ENCODE measurements at regions not wholly inside any gene's neighbourhood (a gene's known extent, or its start where the extent isn't known, plus 50 kb on each side); places are given as distances from the start of the nearest gene placed in this dataset.

- intact Hi-C loops (cut with DNase I; ENCODE audit: low total_unique reads): no loop called here
- no peaks in the 10 kb centered on the region for H3K4me1 ChIP-seq
- DNase-seq (ENCODE audit: low spot score in 2 of 2): no peak
- H3K27ac ChIP-seq: no peak overlapping the region
- H3K27me3 ChIP-seq: peaks cover 0 to 9% of the 10 kb centered on the region in 2 donors
- no peak for TF ChIP-seq POLR2AphosphoS5 (IDR thresholded peaks at IDR 0.05)
- TF ChIP-seq, protein P1, sequence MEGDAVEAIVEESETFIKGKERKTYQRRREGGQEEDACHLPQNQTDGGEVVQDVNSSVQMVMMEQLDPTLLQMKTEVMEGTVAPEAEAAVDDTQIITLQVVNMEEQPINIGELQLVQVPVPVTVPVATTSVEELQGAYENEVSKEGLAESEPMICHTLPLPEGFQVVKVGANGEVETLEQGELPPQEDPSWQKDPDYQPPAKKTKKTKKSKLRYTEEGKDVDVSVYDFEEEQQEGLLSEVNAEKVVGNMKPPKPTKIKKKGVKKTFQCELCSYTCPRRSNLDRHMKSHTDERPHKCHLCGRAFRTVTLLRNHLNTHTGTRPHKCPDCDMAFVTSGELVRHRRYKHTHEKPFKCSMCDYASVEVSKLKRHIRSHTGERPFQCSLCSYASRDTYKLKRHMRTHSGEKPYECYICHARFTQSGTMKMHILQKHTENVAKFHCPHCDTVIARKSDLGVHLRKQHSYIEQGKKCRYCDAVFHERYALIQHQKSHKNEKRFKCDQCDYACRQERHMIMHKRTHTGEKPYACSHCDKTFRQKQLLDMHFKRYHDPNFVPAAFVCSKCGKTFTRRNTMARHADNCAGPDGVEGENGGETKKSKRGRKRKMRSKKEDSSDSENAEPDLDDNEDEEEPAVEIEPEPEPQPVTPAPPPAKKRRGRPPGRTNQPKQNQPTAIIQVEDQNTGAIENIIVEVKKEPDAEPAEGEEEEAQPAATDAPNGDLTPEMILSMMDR (IDR thresholded peaks at IDR 0.05): no peak
- no peak for TF ChIP-seq POLR2A (IDR thresholded peaks at IDR 0.05)
- no peaks in the 10 kb centered on the region for H3K36me3 ChIP-seq
- no peaks in the 10 kb centered on the region for H3K9me3 ChIP-seq
- no peak overlapping the region for H3K4me3 ChIP-seq
These were observed 679.9 kb downstream of the KCNA4 start for GRCh38 chr11:29336727-29337575.

DNA sequence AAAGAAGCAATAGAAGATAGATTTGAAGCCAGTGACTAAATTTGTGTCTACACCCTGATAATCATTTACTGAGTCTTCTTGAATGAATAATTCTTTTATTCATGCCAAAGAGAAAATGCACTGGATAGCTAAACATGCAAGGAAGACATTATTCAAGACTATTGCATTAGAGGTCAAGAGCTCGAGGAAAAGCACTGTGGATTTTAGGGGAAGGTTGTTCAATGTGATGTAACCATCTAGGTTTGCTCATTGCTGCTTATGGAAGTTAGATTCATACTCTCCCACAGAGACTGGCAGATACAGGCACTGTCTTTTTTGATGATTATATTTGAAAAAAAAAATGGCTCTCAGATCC, 682.1 kb downstream of the KCNA4 start:
- H3K27me3 ChIP-seq: peaks cover 0 to 9% of the 10 kb centered on the region in 2 donors
- intact Hi-C loops (cut with DNase I; ENCODE audit: low total_unique reads): no loop called here
- no peaks in the 10 kb centered on the region for H3K36me3 ChIP-seq
- no peak overlapping the region for H3K4me3 ChIP-seq
- DNase-seq (ENCODE audit: low spot score in 2 of 2): no peak
- H3K4me1 ChIP-seq: no peaks in the 10 kb centered on the region
- TF ChIP-seq POLR2AphosphoS5 (IDR thresholded peaks at IDR 0.05): no peak
- no peak for TF ChIP-seq POLR2A (IDR thresholded peaks at IDR 0.05)
- TF ChIP-seq, protein P1 (IDR thresholded peaks at IDR 0.05): no peak
- no peaks in the 10 kb centered on the region for H3K9me3 ChIP-seq
- no peak overlapping the region for H3K27ac ChIP-seq

DNA sequence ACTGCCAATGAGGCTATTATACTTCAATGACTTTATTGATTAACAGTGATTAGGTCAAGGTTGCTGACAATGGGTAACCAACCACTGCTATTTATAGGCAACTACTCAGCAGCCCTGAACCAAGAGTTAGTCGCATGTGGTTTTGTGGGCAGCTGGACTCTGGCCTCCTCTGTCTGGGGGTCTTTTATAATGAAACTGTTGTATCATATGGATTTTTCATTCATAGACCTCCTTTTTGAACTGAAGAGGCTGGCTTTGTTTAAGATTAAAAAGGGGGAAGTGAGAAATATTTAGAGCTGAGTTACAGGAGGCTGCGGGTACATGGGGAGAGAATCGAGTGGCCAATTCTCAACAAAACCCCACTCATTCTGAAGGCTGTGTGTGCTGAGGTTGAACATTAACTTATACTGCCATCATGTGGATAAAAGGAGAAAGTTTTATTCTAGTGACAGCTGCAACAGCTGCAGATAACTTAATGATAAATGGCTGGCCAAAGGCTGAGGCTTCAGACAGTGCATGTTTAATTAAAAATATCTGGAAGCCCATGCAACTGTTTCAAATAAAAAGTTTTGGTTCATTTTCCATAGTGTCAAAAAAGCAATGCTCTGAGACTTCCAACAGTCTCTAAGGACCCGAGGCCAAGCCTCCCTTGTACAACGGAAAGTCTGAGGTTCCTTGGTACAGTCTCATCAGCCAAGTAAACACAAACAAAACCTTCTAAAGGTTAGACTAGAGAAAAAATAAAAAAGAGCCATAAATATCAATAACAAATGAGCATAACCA, 682.6 kb downstream of the KCNA4 start:
- no peak for DNase-seq (ENCODE audit: low spot score in 2 of 2)
- intact Hi-C loops (cut with DNase I; ENCODE audit: low total_unique reads): no loop called here

GRCh38 chr11:29331451-29332010, 685.3 kb downstream of the KCNA4 start:
- Histone ChIP-seq H3K9me3 (no peaks in the 10 kb centered on the region), H3K4me1 (no peaks in the 10 kb centered on the region), H3K36me3 (no peaks in the 10 kb centered on the region), H3K4me3 (no peak overlapping the region), H3K27me3 (no peaks in the 10 kb centered on the region), H3K27ac (no peak overlapping the region)
- intact Hi-C loops (cut with DNase I; ENCODE audit: low total_unique reads): no loop called here
- DNase-seq (ENCODE audit: low spot score in 2 of 2): no peak
- TF ChIP-seq, protein P1 (IDR thresholded peaks at IDR 0.05): no peak
- TF ChIP-seq POLR2A (IDR thresholded peaks at IDR 0.05) (no peak), POLR2AphosphoS5 (IDR thresholded peaks at IDR 0.05) (no peak)

More for the DNA sequence above, 682.6 kb downstream of the KCNA4 start:
- H3K4me1 ChIP-seq: no peaks in the 10 kb centered on the region
- H3K27me3 ChIP-seq: peaks cover 0 to 9% of the 10 kb centered on the region in 2 donors
- no peak overlapping the region for H3K4me3 ChIP-seq
- TF ChIP-seq POLR2AphosphoS5 (IDR thresholded peaks at IDR 0.05) (no peak), POLR2A (IDR thresholded peaks at IDR 0.05) (no peak)
- TF ChIP-seq, protein P1 (IDR thresholded peaks at IDR 0.05): no peak
- no peak overlapping the region for H3K27ac ChIP-seq
- H3K36me3 ChIP-seq: no peaks in the 10 kb centered on the region
- H3K9me3 ChIP-seq: no peaks in the 10 kb centered on the region

Data from breast epithelium (tissue), 4 donors.